ENCODE measurements at regions not wholly inside any gene's neighbourhood (a gene's known extent, or its start where the extent isn't known, plus 50 kb on each side); places are given as distances from the start of the nearest gene placed in this dataset.
"Not testable (repeated sequence)": the region's sequence is repeated elsewhere in the genome, so short reads cannot be mapped to it uniquely, and the experiment has no call there.

- no peaks in the 10 kb centered on the region for H3K27me3 ChIP-seq
- no peak overlapping the region for H3K27ac ChIP-seq
- H3K4me1 ChIP-seq: no peaks in the 10 kb centered on the region
- in situ Hi-C loops (cut with MboI; ENCODE audit: low sequenced_read_pairs in 4 of 4): no loop called here
- ATAC-seq: no peak
- no peaks in the 10 kb centered on the region for H3K9me3 ChIP-seq
- DNase-seq: no peak
- no peak for TF ChIP-seq CTCF (IDR thresholded peaks at IDR 0.05 in 4 of 5, conservative IDR thresholded peaks at IDR 0.05 in 1 of 5)
- TF ChIP-seq POLR2A (IDR thresholded peaks at IDR 0.05): no peak
- intact Hi-C loops (cut with DNase I; ENCODE audit: low total_unique reads): no loop called here
- H3K36me3 ChIP-seq: no peaks in the 10 kb centered on the region
- H3K4me3 ChIP-seq: no peak overlapping the region
These were observed 149.3 kb upstream of the PTPN1 start for GRCh38 chr20:50360921-50361320.

- H3K4me1 ChIP-seq; intact Hi-C loops (cut with DNase I; ENCODE audit: low total_unique reads); H3K27ac ChIP-seq; DNase-seq; H3K36me3 ChIP-seq; H3K27me3 ChIP-seq; in situ Hi-C loops (cut with MboI; ENCODE audit: low sequenced_read_pairs in 4 of 4); ATAC-seq; H3K4me3 ChIP-seq; H3K9me3 ChIP-seq: not testable (repeated sequence)
These were observed 148.0 kb upstream of the PTPN1 start for GRCh38 chr20:50362177-50362576.

GRCh38 chr20:50363027-50363426, 147.2 kb upstream of the PTPN1 start:
- intact Hi-C loops (cut with DNase I; ENCODE audit: low total_unique reads) (no loop called here), in situ Hi-C loops (cut with MboI; ENCODE audit: low sequenced_read_pairs in 4 of 4) (no loop called here)
- ATAC-seq: no peak
- TF ChIP-seq CTCF (IDR thresholded peaks at IDR 0.05 in 4 of 5, conservative IDR thresholded peaks at IDR 0.05 in 1 of 5) (no peak), POLR2A (IDR thresholded peaks at IDR 0.05) (no peak)
- Histone ChIP-seq H3K4me3 (no peak overlapping the region), H3K4me1 (no peaks in the 10 kb centered on the region), H3K27me3 (no peaks in the 10 kb centered on the region), H3K9me3 (no peaks in the 10 kb centered on the region), H3K36me3 (no peaks in the 10 kb centered on the region), H3K27ac (no peak overlapping the region)
- no peak for DNase-seq

- TF ChIP-seq CTCF (IDR thresholded peaks at IDR 0.05 in 4 of 5, conservative IDR thresholded peaks at IDR 0.05 in 1 of 5): no peak
- no peak for TF ChIP-seq POLR2A (IDR thresholded peaks at IDR 0.05)
- ATAC-seq: no peak
- no peaks in the 10 kb centered on the region for H3K27me3 ChIP-seq
- H3K36me3 ChIP-seq: no peaks in the 10 kb centered on the region
- in situ Hi-C loops (cut with MboI; ENCODE audit: low sequenced_read_pairs in 4 of 4) (no loop called here), intact Hi-C loops (cut with DNase I; ENCODE audit: low total_unique reads) (no loop called here)
- no peaks in the 10 kb centered on the region for H3K9me3 ChIP-seq
- no peak overlapping the region for H3K4me3 ChIP-seq
- H3K27ac ChIP-seq: no peak overlapping the region
- H3K4me1 ChIP-seq: no peaks in the 10 kb centered on the region
- no peak for DNase-seq
These were observed 146.7 kb upstream of the PTPN1 start for GRCh38 chr20:50363479-50363878.

GRCh38 chr20:50364542-50364941, 145.6 kb upstream of the PTPN1 start:
- H3K36me3 ChIP-seq: no peaks in the 10 kb centered on the region
- DNase-seq: no peak
- peaks cover 0 to under 1% of the 10 kb centered on the region in 2 donors for H3K4me1 ChIP-seq
- H3K4me3 ChIP-seq: no peak overlapping the region
- in situ Hi-C loops (cut with MboI; ENCODE audit: low sequenced_read_pairs in 4 of 4) (no loop called here), intact Hi-C loops (cut with DNase I; ENCODE audit: low total_unique reads) (no loop called here)
- H3K27ac ChIP-seq: no peak overlapping the region
- no peak for ATAC-seq
- no peaks in the 10 kb centered on the region for H3K9me3 ChIP-seq
- no peaks in the 10 kb centered on the region for H3K27me3 ChIP-seq
- TF ChIP-seq CTCF (IDR thresholded peaks at IDR 0.05 in 4 of 5, conservative IDR thresholded peaks at IDR 0.05 in 1 of 5) (no peak), POLR2A (IDR thresholded peaks at IDR 0.05) (no peak)

Measured in gastrocnemius medialis (tissue), 4 donors.